ENCODE measurements at regions not wholly inside any gene's neighbourhood (a gene's known extent, or its start where the extent isn't known, plus 50 kb on each side); places are given as distances from the start of the nearest gene placed in this dataset.
"Not testable (repeated sequence)": the region's sequence is repeated elsewhere in the genome, so short reads cannot be mapped to it uniquely, and the experiment has no call there.

GRCh38 chr5:18630458-18631045 is 996.3 kb downstream of the TAF11L14 start:
- DNase-seq, result no peak

- DNase-seq, result no peak
Observed at GRCh38 chr5:18652404-18653215, 1018.4 kb downstream of the TAF11L14 start.

DNA sequence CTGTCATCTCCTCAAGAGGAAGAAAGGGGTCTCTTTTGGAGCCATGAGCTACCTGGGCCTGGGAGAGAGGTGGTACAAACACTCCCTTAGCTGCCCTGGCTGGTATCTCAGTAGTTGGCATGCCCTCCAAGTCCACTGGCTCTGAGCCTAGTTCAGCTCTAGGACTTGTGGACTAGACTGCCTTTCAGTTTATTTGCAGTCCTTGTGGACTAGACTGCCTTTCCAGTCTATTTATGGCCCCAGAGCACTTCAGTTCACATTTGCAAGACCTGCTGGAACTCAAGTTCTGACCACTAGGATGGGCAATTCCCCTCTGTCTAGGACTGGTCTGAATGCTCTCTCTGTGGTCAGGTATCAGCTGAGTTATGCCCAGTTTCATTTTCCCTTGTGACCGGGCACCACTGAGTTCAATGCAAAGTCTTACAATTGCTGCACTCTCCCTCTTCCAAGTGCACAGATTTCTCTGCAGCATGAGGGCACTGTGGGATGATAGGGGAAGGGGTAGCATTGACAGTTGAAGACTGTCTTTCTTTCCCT is 1019.0 kb downstream of the TAF11L14 start:
- no peak for DNase-seq

- no peak for DNase-seq
Observed at GRCh38 chr5:18660511-18660910, 1026.3 kb downstream of the TAF11L14 start.

GRCh38 chr5:18662231-18662630 is 1028.0 kb downstream of the TAF11L14 start:
- no peak for DNase-seq

- DNase-seq, result not testable (repeated sequence)
Observed at GRCh38 chr5:18674212-18674611, 1040.0 kb downstream of the TAF11L14 start.

DNA sequence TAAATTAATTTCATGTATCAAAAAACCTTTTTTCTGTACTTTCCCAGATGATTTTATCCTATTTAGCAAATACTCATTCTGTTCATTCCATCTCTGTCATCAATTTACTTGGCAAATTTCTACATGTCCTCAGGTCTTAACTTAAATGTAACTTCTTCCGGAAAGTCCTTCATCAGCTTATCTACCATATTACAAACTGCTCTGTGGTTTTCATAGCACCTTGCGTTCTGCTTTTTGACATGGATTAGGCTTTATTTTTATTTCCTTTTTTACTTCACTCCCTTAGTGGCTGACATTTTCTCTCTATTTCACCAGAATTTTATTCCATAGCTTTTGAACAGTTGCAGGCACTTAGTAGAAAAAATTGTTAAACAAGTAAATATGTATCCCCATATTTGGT is 1040.8 kb downstream of the TAF11L14 start:
- DNase-seq, result no peak

DNA sequence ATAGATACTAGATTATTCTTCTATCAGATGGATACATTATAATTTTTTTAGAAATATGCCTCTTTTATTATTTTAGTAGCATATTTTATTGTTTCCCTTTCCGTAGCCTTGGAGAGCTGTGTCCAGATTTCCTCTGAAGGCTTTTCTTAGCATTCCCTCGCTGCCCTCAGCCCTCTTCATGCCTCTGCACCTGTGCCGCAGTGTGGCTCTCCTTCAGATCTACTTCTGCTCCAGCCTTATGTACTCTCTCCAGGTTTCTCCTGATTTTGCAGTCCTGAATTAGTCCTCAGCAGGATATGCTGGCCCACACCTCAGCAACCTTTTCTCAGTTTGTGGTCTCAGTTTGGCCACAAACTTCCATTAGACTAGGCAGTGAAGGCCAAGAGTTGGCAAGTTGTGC is 1052.0 kb downstream of the TAF11L14 start:
- DNase-seq, result no peak

GRCh38 chr5:18687429-18687828 is 1053.2 kb downstream of the TAF11L14 start:
- DNase-seq, result no peak

- DNase-seq, result no peak
Observed at GRCh38 chr5:18699681-18700080, 1065.4 kb downstream of the TAF11L14 start.

GRCh38 chr5:18702821-18703220 is 1068.6 kb downstream of the TAF11L14 start:
- DNase-seq, result no peak

DNA sequence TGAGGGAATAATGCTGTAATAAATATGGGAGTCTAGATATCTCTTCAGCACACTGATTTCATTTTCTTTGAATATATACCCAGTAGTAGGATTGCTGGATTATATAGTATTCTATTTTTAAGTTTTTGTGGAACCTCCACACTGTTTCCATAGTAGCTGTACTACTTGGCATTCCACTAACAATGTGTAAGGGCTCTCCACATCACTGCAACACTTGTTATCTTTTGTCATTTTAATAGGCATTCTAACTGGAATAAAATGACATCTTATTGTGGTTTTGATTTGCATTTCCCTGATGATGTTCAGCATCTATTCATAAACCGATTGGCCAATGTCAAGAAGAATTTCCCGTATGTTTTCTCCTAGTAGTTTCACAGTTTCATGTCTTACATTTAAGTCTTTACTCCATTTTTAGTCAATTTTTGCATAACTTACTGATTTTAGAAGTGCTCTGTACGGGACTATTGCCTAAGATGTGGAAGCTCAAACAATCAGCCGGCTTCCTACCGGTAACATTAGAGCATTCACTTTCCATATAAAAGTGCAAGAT is 1078.8 kb downstream of the TAF11L14 start:
- DNase-seq, result no peak

DNA sequence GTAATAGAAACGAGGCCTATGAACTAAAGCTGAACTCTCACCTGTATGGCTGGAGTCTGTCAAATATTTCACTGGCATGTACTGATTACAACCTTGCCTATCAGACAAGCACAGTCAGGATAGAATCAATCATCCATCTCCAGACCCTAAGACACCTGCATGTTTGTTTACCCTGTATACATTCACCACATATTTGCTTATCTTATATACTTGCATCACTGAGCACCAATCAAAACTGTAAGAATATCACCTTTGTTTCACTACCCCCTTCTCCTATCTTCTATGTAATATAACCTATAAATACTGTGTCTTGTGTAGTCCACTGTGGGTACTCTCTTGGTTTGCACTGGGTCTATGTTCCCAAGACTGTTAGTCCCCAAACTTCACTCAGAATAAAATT is 1085.7 kb downstream of the TAF11L14 start:
- no peak for DNase-seq

DNA sequence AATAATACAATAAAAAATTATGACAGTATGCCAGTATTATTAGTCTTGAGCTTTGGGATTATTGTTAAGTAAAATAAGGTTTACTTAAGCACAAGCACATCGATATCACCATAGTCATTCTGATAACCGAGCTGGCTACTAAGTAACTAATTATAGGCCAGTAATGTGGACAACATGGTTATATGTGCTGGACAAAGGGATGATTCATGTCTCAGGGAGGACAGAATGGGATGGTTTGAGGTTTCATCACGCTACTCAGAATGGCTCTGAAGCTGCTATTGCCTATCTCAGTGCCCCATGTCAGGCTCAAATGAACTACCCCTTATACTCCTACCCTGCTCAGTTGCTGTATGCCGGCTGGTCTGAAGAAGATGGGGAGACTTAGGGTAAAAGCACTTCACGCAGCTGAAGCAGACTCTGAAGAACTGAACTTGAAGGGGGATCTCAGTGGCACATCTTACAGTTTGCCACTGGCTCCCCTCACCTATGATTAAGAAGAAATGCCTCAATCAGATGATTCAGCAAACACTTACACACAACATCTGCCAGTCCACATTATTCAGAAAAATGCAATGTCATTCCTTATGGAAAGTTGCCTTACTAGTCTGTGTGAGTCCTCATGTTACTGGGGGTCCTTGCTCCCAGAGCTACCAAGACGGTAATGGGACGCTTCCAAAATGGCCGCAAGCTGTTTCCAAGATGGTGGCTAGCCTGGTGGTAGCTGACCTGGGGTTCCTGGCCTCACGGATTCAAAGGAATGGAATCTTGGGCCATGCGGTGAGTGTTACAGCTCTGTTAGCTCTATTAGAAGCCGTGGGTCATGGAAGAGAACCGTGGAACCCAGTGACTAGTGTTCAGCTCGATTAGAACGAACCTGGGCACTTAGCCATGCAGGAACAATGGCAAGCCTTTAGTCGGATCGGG is 1098.6 kb downstream of the TAF11L14 start:
- no peak for DNase-seq

DNA sequence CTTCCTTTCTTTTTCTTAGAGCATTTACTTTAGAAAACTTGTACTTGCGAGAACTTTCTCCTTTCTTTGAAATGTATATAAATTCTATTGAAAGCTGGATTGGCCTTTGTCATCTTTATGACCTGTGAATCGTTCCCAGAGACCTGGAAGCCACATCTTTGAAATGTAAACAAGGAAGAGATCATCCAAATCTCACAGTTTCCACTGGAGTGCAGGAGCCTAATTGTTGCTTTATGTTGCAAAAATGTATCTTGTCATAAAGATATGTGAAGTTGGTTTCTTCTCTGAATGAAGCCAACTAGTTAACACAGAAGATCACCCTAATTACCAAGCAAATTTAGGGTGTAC is 1101.8 kb downstream of the TAF11L14 start:
- no peak for DNase-seq

- DNase-seq, result not testable (repeated sequence)
Observed at GRCh38 chr5:18736736-18737135, 1102.5 kb downstream of the TAF11L14 start.

- no peak for DNase-seq
Observed at GRCh38 chr5:18740301-18740700, 1106.0 kb downstream of the TAF11L14 start.

DNA sequence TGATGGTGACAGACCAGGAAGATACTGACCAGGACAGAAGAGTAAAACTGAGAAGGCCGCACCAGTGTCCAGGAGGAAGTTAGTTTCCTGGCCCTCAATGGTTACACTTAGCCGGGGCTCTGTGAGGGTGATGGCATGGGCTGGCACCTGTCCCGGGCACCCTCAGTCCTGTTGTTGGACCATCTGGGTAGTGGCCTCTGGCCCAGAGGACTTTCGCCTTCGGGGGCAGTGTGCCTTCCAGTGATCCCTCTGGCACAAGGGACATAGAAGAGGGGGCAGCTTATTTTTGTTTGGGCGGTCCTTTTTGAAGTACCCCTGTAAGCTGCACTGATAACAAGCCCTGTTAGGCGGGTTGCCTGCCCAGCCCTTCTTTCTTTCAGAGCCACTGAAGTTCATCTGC is 1108.6 kb downstream of the TAF11L14 start:
- no peak for DNase-seq

DNA sequence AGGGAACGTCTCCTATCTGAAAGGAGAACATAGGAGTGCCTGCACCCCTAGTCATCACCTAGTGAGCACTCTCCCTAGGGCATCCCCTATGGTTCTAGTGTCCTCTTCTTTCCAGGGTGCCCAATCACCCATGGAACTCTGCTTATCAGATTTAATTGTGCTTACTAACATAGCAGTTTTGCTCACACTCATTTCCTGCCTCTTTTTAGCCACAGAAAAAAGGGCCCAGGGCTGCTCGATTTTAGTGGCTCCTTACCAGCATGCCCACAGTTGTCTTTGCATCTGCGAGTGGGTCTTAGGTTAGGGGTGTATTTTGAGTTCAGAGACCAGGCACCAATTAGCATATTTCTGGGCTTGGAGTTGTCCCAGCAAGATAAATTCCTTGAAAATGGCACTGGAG is 1110.2 kb downstream of the TAF11L14 start:
- peak; percentile 53 for DNase-seq

GRCh38 chr5:18745042-18745987 is 1111.1 kb downstream of the TAF11L14 start:
- DNase-seq, result peak; percentile 59

- peak; percentile 80 for DNase-seq
Observed at GRCh38 chr5:18745988-18746615, 1111.8 kb downstream of the TAF11L14 start.
